HUES6 (cell line): ENCODE measurements at regions not wholly inside any gene's neighbourhood (a gene's known extent, or its start where the extent isn't known, plus 50 kb on each side); places are given as distances from the start of the nearest gene placed in this dataset.
"Not testable (repeated sequence)": the region's sequence is repeated elsewhere in the genome, so short reads cannot be mapped to it uniquely, and the experiment has no call there.

Source experiments
- H3K27ac ChIP-seq: 2 replicates; pipeline ENCODE4 v1.7.0; 2013; ENCODE audit warnings: low read depth, mild to moderate bottlenecking, low read length, inconsistent platforms
- H3K27me3 ChIP-seq: 2 replicates; pipeline ENCODE4 v1.6.1; 2013; ENCODE audit warnings: low read length; ENCODE audit not compliant: control insufficient read depth, insufficient read depth
- H3K36me3 ChIP-seq: 2 replicates; pipeline ENCODE4 v1.6.1; 2013; ENCODE audit warnings: low read length; ENCODE audit not compliant: control insufficient read depth, insufficient read depth
- H3K4me1 ChIP-seq: 2 replicates; pipeline ENCODE4 v1.6.1; 2013; ENCODE audit warnings: low read length; ENCODE audit not compliant: control insufficient read depth, insufficient read depth
- H3K4me3 ChIP-seq: 2 replicates; pipeline ENCODE4 v1.5.1; 2013; ENCODE audit warnings: low read depth, low read length
- H3K9ac ChIP-seq: one replicate; pipeline ENCODE4 v1.6.1; 2013; ENCODE audit warnings: mild to moderate bottlenecking, low read length
- H3K9me3 ChIP-seq: 2 replicates; pipeline ENCODE4 v1.6.1; 2013; ENCODE audit warnings: low read depth, low read length; ENCODE audit not compliant: control insufficient read depth, insufficient read depth

GRCh38 chr12:124647316-124647715 is 79.9 kb upstream of the NCOR2 start:
- Histone ChIP-seq H3K4me3 (no peak overlapping the region), H3K4me1 (peaks cover 7% of the 10 kb centered on the region), H3K9ac (no peak overlapping the region), H3K27me3 (no peaks in the 10 kb centered on the region), H3K36me3 (no peaks in the 10 kb centered on the region), H3K27ac (no peak overlapping the region), H3K9me3 (peaks cover 22% of the 10 kb centered on the region)

- no peak overlapping the region for H3K27ac ChIP-seq
- no peak overlapping the region for H3K9ac ChIP-seq
- H3K27me3 ChIP-seq, result no peaks in the 10 kb centered on the region
- H3K4me3 ChIP-seq, result no peak overlapping the region
- H3K36me3 ChIP-seq, result no peaks in the 10 kb centered on the region
- H3K9me3 ChIP-seq, result peaks cover 22% of the 10 kb centered on the region
- H3K4me1 ChIP-seq, result peaks cover 7% of the 10 kb centered on the region
Measured at GRCh38 chr12:124646385-124647230, 79.2 kb upstream of the NCOR2 start.

DNA sequence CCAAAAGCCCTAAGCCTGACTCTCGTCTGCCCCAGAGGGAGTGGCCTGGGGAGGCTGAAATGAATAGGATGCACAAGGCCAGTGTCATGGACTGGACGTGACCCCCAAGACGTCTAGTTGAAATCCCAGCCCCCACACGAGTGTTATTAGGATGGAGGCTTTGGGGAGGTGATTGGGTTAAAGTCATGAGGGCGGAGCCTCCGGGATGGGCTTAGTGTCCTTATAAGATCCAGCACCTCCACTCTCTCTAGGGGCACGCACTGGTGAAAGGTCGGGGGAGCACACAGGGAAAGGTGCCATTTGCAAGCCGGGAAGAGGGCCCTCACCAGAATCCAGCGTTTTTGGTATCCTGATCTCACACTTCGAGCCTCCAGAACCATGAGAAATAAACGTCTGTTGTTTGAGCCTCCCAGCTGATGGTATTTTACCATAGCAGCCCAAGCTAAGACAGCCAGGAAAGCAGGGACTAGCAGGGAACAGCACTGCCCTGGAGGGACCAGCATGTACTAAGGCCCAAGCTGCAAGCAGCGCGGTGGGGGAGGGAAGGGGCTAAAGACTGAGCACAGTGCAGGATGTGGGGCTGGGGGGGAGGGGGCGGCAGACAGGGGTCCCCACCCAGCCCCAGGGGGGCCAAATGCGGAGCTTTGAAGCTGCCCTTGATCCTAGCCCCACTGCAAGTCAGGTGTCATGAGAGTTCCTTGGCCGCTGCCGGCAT is 78.3 kb upstream of the NCOR2 start:
- H3K27me3 ChIP-seq, result no peaks in the 10 kb centered on the region

DNA sequence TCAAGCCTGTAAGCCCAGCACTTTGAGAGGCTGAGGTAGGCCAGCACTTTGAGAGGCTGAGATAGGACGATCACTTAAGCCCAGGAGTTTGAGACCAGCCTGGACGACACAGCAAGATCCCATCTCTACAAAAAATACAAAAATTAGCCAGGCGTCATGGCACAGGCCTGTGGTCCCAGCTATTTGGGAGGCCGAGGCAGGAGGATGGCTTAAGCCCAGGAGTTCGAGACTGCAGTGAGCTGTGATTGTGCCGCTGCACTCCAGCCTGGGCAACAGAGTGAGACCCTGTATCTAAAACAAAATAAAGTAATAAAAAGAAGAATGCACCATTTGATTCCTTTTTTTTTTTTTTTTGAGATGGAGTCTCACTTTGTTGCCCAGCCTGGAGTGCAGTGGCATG is 76.4 kb upstream of the NCOR2 start:
- H3K4me1 ChIP-seq, H3K36me3 ChIP-seq, H3K9ac ChIP-seq, H3K27me3 ChIP-seq, H3K27ac ChIP-seq, H3K4me3 ChIP-seq: not testable (repeated sequence)
- peaks cover 11% of the 10 kb centered on the region for H3K9me3 ChIP-seq

More for the DNA sequence above, 78.3 kb upstream of the NCOR2 start:
- peaks cover 22% of the 10 kb centered on the region for H3K9me3 ChIP-seq
- no peak overlapping the region for H3K4me3 ChIP-seq
- H3K4me1 ChIP-seq, result peaks cover 7% of the 10 kb centered on the region
- H3K9ac ChIP-seq, result no peak overlapping the region
- no peaks in the 10 kb centered on the region for H3K36me3 ChIP-seq
- no peak overlapping the region for H3K27ac ChIP-seq

- Histone ChIP-seq H3K4me1 (peaks cover 7% of the 10 kb centered on the region), H3K4me3 (no peak overlapping the region), H3K27ac (no peak overlapping the region), H3K9me3 (no peaks in the 10 kb centered on the region; the same call in 1 of the 2 replicates), H3K36me3 (no peaks in the 10 kb centered on the region), H3K27me3 (no peaks in the 10 kb centered on the region), H3K9ac (no peak overlapping the region)
Measured at GRCh38 chr12:124642105-124642504, 74.7 kb upstream of the NCOR2 start.

GRCh38 chr12:124641591-124641990 is 74.2 kb upstream of the NCOR2 start:
- Histone ChIP-seq H3K27ac (no peak overlapping the region), H3K36me3 (no peaks in the 10 kb centered on the region), H3K9ac (no peak overlapping the region), H3K9me3 (no peaks in the 10 kb centered on the region; the same call in 1 of the 2 replicates), H3K27me3 (no peaks in the 10 kb centered on the region), H3K4me1 (peaks cover 8% of the 10 kb centered on the region), H3K4me3 (no peak overlapping the region)

GRCh38 chr12:124640056-124640455 is 72.6 kb upstream of the NCOR2 start:
- Histone ChIP-seq H3K4me1 (peaks cover 12% of the 10 kb centered on the region; the same call in 1 of the 2 replicates), H3K36me3 (no peaks in the 10 kb centered on the region), H3K27ac (no peak overlapping the region), H3K27me3 (no peaks in the 10 kb centered on the region), H3K9me3 (no peaks in the 10 kb centered on the region; the same call in 1 of the 2 replicates), H3K9ac (no peak overlapping the region), H3K4me3 (no peak overlapping the region)

GRCh38 chr12:124639122-124639806 is 71.9 kb upstream of the NCOR2 start:
- no peak overlapping the region for H3K27ac ChIP-seq

DNA sequence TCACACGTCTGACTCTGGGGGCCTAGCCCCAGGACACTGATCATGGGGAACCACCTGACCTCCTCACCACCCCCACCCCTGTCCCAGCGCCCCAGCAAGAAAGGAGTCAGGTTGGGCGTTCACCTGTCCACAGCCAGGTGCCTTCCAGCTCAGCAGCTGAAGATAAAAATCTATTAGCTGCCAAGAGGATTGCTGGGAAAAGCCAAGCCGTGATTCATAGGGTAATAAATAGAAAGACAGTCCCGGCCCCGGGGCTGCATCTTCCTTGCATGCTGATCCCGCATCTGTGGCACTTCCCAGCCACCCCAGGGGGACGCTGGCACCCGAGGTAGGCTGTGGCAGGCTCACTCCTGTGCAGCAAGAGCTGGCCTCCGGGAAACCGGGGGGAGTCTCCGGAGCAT is 70.2 kb upstream of the NCOR2 start:
- Histone ChIP-seq H3K9me3 (no peaks in the 10 kb centered on the region; the same call in 1 of the 2 replicates), H3K4me3 (no peak overlapping the region), H3K27ac (no peak overlapping the region), H3K4me1 (peaks cover 19% of the 10 kb centered on the region; the same call in 1 of the 2 replicates), H3K27me3 (no peaks in the 10 kb centered on the region), H3K36me3 (no peaks in the 10 kb centered on the region), H3K9ac (no peak overlapping the region)

More at GRCh38 chr12:124639122-124639806, 71.9 kb upstream of the NCOR2 start:
- no peaks in the 10 kb centered on the region for H3K36me3 ChIP-seq
- no peak overlapping the region for H3K9ac ChIP-seq
- peaks cover 12% of the 10 kb centered on the region; the same call in 1 of the 2 replicates for H3K4me1 ChIP-seq
- H3K27me3 ChIP-seq, result no peaks in the 10 kb centered on the region
- H3K9me3 ChIP-seq, result no peaks in the 10 kb centered on the region; the same call in 1 of the 2 replicates
- no peak overlapping the region for H3K4me3 ChIP-seq

DNA sequence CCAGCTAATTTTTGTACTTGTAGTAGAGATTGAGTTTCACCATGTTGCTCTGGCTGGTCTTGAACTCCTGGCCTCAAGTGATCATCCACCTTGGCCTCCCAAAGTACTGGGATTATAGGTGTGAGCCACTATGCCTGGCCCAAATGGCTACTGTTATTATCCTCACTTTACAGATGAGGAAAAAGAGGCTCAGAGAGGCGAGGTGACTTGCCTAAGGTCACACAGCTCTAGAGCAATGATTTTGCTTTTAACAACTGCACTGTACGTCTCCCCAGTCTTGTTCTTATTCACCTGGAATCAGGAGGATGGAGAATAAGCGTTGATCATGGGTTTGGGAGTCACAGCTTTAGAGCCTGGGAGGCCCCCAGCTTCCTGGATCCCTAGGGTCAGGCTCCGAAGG is 69.8 kb upstream of the NCOR2 start:
- Histone ChIP-seq H3K4me3 (no peak overlapping the region), H3K27me3 (no peaks in the 10 kb centered on the region), H3K4me1 (peaks cover 23% of the 10 kb centered on the region; the same call in 1 of the 2 replicates), H3K36me3 (no peaks in the 10 kb centered on the region), H3K9me3 (no peaks in the 10 kb centered on the region; the same call in 1 of the 2 replicates), H3K9ac (no peak overlapping the region), H3K27ac (no peak overlapping the region)
